ENCODE measurements at regions not wholly inside any gene's neighbourhood (a gene's known extent, or its start where the extent isn't known, plus 50 kb on each side); places are given as distances from the start of the nearest gene placed in this dataset.
"Not testable (repeated sequence)": the region's sequence is repeated elsewhere in the genome, so short reads cannot be mapped to it uniquely, and the experiment has no call there.

DNA sequence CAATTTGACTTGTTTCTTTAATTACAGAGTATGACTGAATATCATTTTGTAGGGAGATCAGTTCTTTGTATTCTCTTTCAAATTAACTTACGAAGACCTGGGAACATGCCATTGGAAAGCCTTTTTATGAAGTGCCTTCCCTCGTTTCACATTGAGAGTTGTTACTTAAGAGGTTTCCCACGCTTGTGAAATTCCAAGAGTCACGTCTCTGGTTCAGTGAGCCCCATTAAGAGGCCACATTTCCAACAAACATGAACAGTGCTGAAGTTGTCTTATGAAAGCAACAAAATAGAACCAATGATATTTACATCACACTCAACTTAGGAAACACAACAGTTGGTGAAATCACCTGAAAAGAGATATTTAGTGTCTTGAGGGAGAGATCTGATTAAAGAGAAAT, 334.1 kb downstream of the TOX3 start:
- DNase-seq: no peak

- no peak for DNase-seq
Observed at GRCh38 chr16:52209227-52209626, 337.7 kb downstream of the TOX3 start.

DNA sequence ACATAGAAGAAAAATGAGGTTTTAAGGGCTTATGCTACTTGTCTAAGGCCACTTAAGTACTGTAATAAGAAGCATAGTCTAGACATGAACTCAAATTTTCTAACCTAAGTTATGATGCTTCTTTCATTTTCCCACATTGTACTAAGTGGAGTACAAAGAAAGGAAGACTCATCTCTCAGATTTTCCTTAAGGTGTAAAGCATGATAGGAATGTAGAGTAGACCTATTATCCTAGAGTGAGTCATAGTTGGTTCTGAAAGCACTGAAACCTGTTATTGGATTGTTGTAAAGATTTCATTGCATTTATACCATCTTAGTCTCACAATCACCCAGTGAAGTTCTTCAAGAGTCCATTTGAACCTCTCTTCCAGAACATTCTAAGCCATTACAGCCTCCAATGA, 343.8 kb downstream of the TOX3 start:
- DNase-seq: no peak

GRCh38 chr16:52193441-52193840, 353.5 kb downstream of the TOX3 start:
- no peak for DNase-seq

GRCh38 chr16:52191531-52192134, 355.3 kb downstream of the TOX3 start:
- peak; percentile 61 for DNase-seq

DNA sequence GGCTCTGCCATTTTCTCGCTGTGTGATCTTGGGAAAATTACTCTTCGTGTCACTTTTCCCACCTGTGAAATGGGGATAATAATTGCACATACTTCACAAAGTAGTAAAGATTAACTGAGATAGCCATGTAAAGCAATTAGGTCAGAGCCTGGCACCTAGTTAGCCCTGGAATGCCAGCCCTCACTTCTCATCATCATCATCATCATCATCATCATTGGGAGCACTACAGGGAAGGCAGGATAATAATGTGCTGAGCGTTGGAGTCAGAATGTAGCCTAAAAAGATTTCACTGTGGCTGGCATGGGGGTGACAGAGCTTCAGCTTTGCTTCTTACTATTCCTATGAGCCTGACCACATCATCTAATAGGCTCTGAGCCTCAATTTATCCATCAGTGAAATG, 362.6 kb downstream of the TOX3 start:
- DNase-seq: no peak

GRCh38 chr16:52182840-52183239, 364.1 kb downstream of the TOX3 start:
- DNase-seq: no peak

- DNase-seq: no peak
Observed at GRCh38 chr16:52174168-52174567, 372.8 kb downstream of the TOX3 start.

DNA sequence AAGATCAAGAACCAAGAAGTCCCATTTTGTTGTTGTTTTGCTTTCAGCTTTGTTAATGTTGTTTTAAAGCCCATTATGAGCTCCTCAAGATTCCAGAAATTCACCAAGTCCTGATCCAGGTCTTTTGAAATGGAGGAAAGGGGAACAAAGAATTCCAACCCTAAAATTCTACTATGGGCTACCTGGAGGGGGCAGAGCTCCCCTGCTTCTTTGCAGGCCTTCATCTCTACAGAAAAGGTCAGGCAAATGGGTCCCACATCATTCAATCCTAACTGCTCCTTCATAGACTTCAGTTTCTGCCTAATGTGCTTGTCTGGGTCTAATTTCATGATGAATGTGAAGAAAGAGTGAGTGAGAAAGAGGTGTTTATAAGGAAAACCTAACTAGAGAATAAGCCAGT, 375.5 kb downstream of the TOX3 start:
- DNase-seq: no peak

- no peak for DNase-seq
Observed at GRCh38 chr16:52167328-52167727, 379.6 kb downstream of the TOX3 start.

GRCh38 chr16:52165961-52166360, 381.0 kb downstream of the TOX3 start:
- DNase-seq: no peak

GRCh38 chr16:52149003-52149402, 397.9 kb downstream of the TOX3 start:
- no peak for DNase-seq

- DNase-seq: no peak
Observed at GRCh38 chr16:52141871-52142270, 405.1 kb downstream of the TOX3 start.

DNA sequence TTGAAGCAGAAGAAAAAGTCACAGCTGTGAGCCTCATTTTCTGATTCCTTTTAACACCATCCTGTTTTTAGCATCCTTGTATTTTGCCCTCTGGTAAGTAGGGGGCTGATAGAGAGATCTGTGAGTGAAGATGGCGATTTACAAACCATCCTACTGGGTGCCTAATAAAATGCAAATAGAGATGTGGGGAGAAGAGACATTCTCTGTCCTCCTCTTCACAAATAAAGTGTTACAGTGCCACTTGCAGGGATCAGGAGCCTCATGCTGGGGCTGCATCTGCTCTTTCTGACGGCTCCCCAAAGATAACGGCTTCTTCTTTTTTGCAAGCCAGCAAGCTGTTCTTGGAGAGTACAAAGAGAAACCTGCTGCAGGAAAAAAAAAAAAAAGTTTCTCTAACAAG, 418.6 kb downstream of the TOX3 start:
- no peak for DNase-seq

GRCh38 chr16:52123842-52124241, 423.1 kb downstream of the TOX3 start:
- DNase-seq: no peak

GRCh38 chr16:52123061-52123839, 423.7 kb downstream of the TOX3 start:
- DNase-seq: no peak

- DNase-seq: no peak
Observed at GRCh38 chr16:52117171-52117570, 429.8 kb downstream of the TOX3 start.

GRCh38 chr16:52114379-52114778, 432.6 kb downstream of the TOX3 start:
- no peak for DNase-seq

DNA sequence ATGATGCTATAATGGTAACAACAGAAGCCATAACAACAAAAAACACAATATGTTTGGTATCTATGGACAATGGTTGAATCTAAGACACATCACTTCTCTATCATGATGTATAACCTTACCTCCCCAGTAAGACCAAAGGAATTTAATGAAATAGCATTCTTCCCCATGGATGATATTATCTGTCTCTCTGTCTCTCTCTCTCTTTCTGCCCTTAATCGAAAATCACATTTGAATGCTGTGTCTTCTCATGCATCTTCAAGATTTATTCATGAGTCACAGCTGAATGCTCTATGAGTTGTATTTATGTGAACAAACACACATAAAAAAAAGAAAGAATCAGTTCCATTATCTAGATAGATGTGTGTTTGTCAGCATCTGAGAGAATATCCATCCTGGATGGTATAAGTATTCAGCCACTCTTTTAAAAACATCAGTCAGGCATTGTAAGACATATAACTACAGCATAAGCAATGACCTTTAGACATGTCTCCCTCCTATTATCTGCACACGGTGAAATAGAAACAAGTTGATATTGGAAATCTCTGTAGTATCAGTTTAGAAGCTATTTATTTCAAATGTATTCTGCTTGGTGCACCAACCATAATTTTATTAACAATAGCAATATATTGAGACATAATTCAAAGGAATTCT, 433.3 kb downstream of the TOX3 start:
- DNase-seq: no peak

- not testable (repeated sequence) for DNase-seq
Observed at GRCh38 chr16:52104993-52105392, 441.9 kb downstream of the TOX3 start.

DNA sequence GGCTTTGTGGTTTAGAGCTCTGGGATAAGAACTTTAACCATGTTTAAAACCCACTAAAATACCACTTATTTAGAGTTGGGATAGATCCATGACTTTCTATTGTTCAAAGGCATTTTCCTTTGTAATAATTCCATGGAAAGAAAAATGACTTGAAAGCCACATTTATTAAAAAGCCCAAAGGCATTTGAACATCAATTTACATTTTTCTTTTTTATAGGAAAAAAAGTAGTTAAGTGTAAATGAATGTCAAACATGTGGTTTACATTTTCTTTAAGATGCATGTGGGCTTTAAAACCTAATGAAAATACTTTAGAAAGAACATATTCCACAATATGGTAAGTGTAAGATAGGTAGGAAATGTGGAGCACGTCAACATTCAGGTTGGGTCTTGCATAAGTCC, 443.2 kb downstream of the TOX3 start:
- DNase-seq: no peak

DNA sequence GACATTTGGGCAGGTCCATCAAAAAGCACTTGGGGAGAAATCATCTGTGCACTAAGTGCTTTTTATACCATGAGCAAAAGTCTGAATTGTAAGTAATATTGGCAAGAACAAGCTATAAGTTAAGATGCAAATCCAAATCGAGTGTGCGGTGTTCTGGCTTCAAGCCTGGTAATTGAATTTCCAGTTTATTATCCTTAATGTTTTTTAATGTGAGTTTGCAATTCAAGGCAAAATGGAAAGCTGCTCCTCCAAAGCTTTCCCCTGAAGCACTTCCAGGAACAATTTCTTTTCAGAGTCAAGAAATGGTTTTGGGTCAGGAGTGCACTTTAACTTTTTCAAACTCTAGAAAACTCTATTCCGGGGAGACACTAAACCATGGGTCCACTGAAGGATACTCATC, 445.7 kb downstream of the TOX3 start:
- no peak for DNase-seq

- DNase-seq: no peak
Observed at GRCh38 chr16:52099382-52099781, 447.6 kb downstream of the TOX3 start.

DNA sequence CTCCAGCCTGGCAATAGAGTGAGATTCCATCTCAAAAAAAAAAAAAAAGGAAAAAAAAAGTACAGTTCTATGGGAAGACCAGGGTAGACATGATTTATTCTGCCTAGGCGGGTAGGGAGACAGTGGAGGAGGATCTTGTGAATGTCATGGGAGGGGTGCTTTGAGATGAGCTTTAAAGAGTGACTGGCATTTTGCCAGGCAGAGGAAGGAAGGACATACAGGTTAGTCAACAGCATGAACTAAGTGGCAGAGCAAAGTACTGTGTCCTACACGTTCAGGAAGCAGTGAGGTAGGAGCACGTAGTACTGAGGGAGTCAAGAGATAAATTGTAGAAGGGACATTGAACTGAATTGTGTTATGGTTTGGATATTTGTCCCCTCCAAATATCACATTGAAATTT, 451.5 kb downstream of the TOX3 start:
- DNase-seq: no peak
